ENCODE measurements at regions not wholly inside any gene's neighbourhood (a gene's known extent, or its start where the extent isn't known, plus 50 kb on each side); places are given as distances from the start of the nearest gene placed in this dataset.

GRCh38 chr12:97293541-97293940 is 169.1 kb upstream of the RMST start:
- no peaks in the 10 kb centered on the region for H3K79me2 ChIP-seq (ENCODE audit: control insufficient read depth, insufficient read depth, low read length)
- no TSS peak for BruUV-seq (replicated peaks)
- TF ChIP-seq MYC (IDR thresholded peaks at IDR 0.05; ENCODE audit: low read depth, low read length): no peak
- TF ChIP-seq FOS (IDR thresholded peaks at IDR 0.05; ENCODE audit: borderline replicate concordance, insufficient read depth, low read length): no peak
- no peak for TF ChIP-seq GATA2 (IDR thresholded peaks at IDR 0.05; ENCODE audit: insufficient read depth, insufficient read length, low read depth, low read length)
- TF ChIP-seq POLR2A (IDR thresholded peaks at IDR 0.05; ENCODE audit: low read depth, low read length): no peak
- no peak for TF ChIP-seq POLR2AphosphoS5 (IDR thresholded peaks at IDR 0.05; ENCODE audit: insufficient read depth, low read depth, low read length)
- TF ChIP-seq, protein P1, sequence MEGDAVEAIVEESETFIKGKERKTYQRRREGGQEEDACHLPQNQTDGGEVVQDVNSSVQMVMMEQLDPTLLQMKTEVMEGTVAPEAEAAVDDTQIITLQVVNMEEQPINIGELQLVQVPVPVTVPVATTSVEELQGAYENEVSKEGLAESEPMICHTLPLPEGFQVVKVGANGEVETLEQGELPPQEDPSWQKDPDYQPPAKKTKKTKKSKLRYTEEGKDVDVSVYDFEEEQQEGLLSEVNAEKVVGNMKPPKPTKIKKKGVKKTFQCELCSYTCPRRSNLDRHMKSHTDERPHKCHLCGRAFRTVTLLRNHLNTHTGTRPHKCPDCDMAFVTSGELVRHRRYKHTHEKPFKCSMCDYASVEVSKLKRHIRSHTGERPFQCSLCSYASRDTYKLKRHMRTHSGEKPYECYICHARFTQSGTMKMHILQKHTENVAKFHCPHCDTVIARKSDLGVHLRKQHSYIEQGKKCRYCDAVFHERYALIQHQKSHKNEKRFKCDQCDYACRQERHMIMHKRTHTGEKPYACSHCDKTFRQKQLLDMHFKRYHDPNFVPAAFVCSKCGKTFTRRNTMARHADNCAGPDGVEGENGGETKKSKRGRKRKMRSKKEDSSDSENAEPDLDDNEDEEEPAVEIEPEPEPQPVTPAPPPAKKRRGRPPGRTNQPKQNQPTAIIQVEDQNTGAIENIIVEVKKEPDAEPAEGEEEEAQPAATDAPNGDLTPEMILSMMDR (IDR thresholded peaks at IDR 0.05; ENCODE audit: extremely low read depth in 1 of 2, insufficient read depth in 1 of 2, low read depth in 1 of 2, low read length in 2 of 2): no peak
- no peak for TF ChIP-seq EZH2 (IDR thresholded peaks at IDR 0.05; ENCODE audit: borderline replicate concordance, low read depth, low read length, severe bottlenecking)
- TF ChIP-seq MAX (IDR thresholded peaks at IDR 0.05; ENCODE audit: insufficient read depth, insufficient read length): no peak
- no peak for TF ChIP-seq JUN (IDR thresholded peaks at IDR 0.05; ENCODE audit: borderline replicate concordance, insufficient read depth, insufficient read length, low read depth)
- no peak overlapping the region for H3K4me3 ChIP-seq (replicated peaks in 1 of 3; ENCODE audit: insufficient read depth in 1 of 3, low read depth in 1 of 3, low read length in 3 of 3)
- POLR2A ChIA-PET: no interaction called here
- H3K36me3 ChIP-seq (ENCODE audit: control insufficient read depth in 2 of 2, extremely low read depth in 1 of 2, insufficient read depth in 2 of 2, low read length in 2 of 2): no peaks in the 10 kb centered on the region
- no peak for DNase-seq (ENCODE audit: low read depth, low spot score)
- no peak for FAIRE-seq
- no peak overlapping the region for H3K27ac ChIP-seq (ENCODE audit: insufficient read depth, low read depth, low read length)
- no peaks in the 10 kb centered on the region for H3K4me1 ChIP-seq (ENCODE audit: control insufficient read depth, extremely low read depth, insufficient read depth, low read length)
- intact Hi-C loops (cut with micrococcal nuclease) (no loop called here), dilution Hi-C loops (cut with MboI; ENCODE audit: extremely low pct_ligation_motif_present, low sequenced_read_pairs) (no loop called here)
- CTCF ChIA-PET: no interaction called here
- H2AFZ ChIP-seq (ENCODE audit: low read depth, low read length): no peak overlapping the region
- no peaks in the 10 kb centered on the region for H4K20me1 ChIP-seq (replicated peaks; ENCODE audit: control insufficient read depth, extremely low read depth, insufficient read depth, low read length)
- H3K9ac ChIP-seq (replicated peaks; ENCODE audit: extremely low read depth, insufficient read depth, low read length): no peak overlapping the region
- H3K9me1 ChIP-seq (replicated peaks; ENCODE audit: control insufficient read depth, extremely low read depth, insufficient read depth, low read length): no peaks in the 10 kb centered on the region
- no peaks in the 10 kb centered on the region for H3K27me3 ChIP-seq (ENCODE audit: control insufficient read depth in 2 of 2, insufficient read depth in 2 of 2, low read length in 2 of 2)
- no peaks in the 10 kb centered on the region for H3K9me3 ChIP-seq (replicated peaks; ENCODE audit: control insufficient read depth, insufficient read depth, low read length)
- H3K4me2 ChIP-seq (ENCODE audit: insufficient read depth, low read length): no peak overlapping the region
